H54 (cell line): ENCODE measurements at regions not wholly inside any gene's neighbourhood (a gene's known extent, or its start where the extent isn't known, plus 50 kb on each side); places are given as distances from the start of the nearest gene placed in this dataset.

Source experiments
- DNase-seq: peaks from one replicate; pipeline ENCODE4 v3.0.0; 2011; ENCODE audit warnings: low spot score, mixed read lengths; ENCODE audit not compliant: insufficient read length
- FAIRE-seq: peaks from 3 replicates; lab custom pipeline; 2011; peaks lifted over from hg19 to GRCh38; lab: Jason Lieb, UNC
- POLR2A ChIP-seq: IDR thresholded peaks from 2 replicates; pipeline ENCODE4 v1.6.1; 2011; ENCODE audit warnings: low read depth, mild to moderate bottlenecking, low read length

DNA sequence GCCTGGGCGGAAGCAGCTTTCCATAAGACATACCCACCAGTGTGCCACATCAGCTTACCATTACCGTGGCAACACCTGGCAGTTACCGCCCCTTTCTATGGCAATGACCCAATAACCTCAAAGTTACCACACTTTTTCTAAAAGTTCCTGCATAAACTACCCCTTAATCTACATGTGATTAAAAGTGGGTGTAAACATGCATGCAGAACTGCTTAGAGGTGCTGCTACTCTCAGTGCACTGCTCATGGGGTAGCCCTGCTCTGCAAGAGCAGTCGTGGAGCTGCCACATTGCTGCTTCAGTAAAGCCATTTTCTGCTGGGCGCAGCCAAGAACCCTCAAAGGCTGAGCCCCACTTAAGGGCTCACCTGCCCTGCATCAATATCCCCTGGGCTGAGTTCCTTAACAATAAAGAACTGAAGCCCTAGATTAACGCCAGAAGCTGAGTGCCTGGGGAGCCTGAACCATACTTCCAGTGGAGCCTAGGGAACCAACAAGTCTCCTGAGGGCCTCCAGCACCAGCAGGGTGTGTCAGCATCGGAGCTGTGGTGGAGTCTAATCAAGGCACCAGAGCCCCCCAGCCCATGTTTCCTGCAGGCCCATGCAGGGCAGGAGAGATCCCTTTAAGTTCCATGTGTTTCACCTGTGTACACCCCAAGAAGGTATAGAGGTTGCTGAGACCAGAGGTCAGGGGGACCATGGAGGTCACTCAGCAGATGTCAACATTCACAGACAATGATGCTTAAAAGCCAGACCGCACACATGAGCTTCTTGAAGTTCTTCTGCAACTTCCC, 1198.1 kb downstream of the UQCRFS1 start:
- TF ChIP-seq POLR2A, result no peak
- DNase-seq (no peak), FAIRE-seq (no peak)

DNA sequence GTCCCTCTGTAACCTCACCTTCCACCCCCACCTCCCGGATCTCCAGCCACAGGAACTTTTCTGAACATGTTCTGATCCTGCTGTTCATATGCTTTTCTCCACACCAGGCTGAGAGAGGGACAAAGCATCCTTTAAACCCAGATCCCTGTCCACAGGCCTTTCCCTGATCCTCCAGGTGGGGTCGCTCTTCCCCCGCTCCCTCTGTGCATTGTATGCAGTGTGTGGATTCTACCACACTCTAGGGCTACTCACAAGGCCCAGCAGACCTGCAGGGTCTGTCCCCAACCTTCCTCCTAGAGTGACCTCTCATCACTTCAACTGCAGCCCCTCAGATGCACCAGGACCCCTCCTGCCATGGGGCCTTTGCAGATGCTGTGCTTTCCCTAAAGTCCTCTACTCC, 1200.6 kb downstream of the UQCRFS1 start:
- TF ChIP-seq POLR2A, result no peak
- no peak for DNase-seq
- FAIRE-seq, result no peak

DNA sequence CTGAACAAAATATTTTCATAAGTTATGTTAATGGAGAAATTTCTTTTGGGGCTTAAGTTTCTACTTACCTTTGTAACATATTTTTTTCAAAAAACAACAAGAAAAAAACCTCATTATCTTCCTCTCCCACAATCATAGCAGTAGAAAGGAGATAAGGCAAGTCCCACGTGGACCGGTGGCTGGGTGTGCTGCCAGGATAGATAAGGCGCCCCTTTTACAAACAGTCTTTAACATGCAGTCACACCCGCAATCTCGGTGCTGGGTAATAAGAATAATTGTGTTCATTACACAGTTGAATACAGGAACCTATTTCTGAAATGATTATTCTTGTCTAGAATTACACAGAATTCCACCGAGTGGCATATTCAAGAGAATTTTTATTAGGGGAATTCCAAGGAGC, 1202.3 kb downstream of the UQCRFS1 start:
- DNase-seq (no peak), FAIRE-seq (no peak)
- TF ChIP-seq POLR2A, result no peak

DNA sequence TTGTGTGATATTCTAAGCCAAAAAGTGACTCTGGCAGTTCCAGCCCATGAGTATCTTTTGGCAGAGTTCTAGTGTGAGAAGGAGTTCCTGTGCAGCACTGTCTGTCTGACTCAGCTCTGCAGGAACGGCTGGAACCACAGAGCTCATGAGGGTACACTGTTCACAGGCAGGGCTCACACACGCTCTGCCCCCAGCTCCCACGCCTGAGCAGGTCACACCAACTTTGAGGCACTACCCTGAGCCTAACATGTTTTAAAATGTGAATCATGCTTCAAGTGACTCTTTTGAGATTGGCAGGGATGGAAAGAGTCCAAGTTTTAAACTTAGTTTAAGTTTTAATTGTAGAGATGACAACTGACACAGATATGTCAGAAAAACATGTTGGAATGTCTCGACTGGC, 1203.3 kb downstream of the UQCRFS1 start:
- no peak for TF ChIP-seq POLR2A
- DNase-seq (no peak), FAIRE-seq (no peak)

DNA sequence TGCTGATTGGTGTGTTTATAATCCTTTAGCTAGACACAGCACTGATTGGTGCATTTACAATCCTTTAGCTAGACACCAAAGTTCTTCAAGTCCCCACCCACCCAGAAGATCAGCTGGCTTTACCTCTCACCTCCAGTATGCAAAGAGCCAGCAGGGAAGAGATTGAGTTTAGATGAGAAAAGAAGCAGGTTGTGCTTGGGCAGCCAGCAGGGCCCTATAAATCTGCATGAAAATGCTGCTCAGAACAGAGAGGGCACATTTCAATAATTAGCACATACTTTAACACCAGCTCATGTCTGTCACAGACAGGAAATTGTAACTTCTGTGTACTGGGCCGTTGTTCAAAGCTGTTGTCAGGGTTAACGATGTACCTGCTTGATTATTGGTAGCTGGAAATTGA, 1204.3 kb downstream of the UQCRFS1 start:
- TF ChIP-seq POLR2A, result no peak
- no peak for DNase-seq
- FAIRE-seq, result no peak

DNA sequence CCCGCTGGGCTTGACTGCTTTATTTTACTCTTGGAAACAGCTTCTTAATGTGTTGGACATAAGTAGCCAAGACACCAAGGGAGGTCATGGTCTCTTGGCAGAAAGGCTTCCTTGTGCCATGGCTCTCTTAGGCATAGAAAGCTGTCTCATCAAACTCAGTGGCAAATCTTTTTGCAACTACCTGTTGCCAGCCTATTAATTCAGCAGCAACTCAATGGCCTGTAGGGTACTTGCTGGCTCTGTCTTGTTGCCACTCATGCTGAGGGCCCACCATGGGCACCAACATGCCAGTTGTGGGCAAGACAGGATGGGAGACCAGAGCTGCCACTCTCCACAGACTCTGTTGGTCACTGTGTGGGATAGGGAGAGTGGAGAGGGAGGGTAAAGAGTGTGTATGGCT, 1209.4 kb downstream of the UQCRFS1 start:
- DNase-seq, result no peak
- FAIRE-seq, result no peak
- no peak for TF ChIP-seq POLR2A

DNA sequence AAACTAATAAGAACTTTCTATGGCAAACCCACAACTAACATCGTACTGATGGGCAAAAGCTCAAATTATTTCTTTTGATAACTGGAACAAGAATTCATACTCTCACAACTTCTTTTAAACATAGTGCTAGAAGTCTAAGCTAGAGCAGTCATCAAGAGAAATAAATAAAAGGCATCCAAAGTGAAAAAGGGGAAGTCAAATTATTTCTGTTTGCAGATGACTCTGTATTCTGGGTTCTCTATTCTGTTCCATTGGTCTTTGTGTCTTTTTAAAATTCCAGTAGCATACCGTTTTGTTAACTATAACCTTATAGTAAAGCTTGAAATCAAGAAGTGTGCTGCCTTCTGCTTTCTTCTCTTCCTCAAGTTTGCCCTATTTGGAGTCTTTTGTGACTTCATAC, 1215.9 kb downstream of the UQCRFS1 start:
- no peak for TF ChIP-seq POLR2A
- no peak for FAIRE-seq
- no peak for DNase-seq

DNA sequence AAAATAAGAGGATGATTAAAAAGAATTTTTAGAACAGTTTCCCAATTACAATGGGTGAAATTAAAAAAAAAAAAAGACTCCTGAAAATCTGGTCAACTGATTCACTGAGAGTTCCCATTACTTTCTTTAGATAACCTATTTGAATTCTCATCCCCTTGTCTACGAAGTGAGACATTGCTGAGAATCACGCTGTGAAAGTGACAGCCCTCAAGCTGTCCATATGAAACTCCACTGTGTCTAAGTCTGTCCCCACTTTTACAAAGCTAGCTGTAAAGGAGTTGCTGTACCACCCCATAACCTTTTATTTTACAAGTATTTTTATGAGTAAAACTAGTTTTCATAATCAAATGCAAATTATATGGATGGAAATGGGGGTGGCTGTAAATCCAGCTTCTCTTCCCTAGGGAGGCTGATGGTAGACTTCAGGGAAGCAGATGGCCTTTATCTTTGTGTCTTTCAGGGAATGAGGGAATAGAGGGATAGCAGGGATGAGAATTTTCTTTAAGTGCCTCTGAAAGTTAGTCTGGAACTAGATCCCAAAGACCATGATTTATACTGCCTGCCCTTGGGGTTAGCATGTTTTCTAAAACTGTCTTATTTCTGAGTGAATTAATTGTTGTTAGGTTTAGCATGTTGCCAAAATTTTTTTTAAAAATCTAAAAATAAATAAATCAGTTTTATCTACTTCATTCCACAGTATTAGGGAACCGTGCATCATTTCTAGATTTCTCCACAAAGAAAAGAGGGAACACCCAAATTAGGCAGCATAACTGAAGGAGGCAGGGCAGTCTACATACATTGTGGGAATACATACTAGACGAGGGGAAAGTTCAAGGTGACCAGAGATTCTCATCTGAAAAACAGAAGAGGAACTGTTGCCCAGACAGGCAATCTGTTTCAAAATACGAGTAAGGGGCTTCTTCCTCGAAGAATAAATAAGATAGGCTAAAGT, 1219.1 kb downstream of the UQCRFS1 start:
- DNase-seq (no peak), FAIRE-seq (no peak)
- TF ChIP-seq POLR2A, result no peak

DNA sequence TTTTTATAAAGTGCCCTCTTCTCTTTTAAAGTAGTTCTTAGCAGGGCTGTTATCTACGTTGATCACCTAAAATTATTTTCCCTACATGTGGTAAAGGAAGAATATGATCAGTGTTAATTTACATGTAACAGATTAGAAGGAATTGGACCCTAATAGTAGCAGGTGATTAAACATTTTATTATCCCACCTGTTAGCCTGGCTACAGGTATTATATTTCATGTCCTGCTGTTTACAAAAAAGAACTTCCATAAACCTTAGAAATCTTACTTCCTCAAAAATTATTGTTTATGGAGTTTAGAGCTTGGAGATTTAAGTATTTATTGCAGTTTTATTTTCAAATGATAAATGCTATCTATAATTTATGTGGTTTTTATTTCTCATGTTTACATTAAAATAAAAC, 1226.7 kb downstream of the UQCRFS1 start:
- DNase-seq (no peak), FAIRE-seq (no peak)
- TF ChIP-seq POLR2A, result no peak

DNA sequence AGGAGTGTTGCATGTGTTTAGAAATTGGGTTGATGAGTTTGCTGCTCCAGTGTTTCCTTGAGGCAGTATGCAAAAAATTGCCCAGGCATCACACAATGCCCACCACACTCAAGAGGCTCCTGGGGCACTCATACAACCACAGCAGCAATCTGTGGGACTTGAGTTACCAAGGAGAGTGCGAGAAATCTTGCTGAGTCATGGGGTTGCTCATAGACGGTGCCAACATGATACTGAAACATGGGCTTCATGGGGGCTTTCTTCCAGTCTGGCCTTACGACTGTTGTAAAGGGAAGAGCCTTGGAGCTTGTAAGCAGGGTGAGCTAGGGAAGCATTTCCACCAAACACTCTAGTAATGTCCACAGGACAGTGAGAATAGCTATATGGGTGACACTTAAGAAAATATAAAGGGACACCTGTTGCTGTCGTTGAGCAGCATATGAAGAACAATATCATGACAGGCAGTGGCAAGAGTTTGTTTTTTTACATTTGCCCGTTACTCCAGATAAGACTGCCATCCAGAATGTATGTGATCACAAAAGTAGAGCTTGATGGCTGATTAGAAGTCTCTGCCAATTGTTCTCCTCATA, 1237.4 kb downstream of the UQCRFS1 start:
- DNase-seq (no peak), FAIRE-seq (no peak)
- no peak for TF ChIP-seq POLR2A

DNA sequence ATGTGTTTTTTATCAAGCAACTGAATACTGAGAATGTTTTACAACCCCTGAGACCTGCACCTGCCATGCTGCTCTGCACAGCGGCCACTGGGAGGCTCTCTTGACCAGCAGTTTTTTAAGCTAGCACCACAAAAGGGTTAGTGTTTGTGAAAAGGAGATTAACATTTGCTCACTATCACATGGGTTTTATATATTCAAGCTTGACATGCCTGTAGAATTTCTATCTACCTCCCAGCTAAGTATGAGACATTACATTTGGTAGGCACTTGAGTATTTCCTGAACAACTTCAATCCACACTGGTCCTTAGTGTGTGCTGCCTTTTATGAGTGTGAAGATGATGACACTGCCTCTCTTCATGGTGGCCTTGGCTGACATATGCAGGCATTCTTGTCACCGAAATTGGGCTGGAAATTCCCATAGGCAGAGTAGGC, 1238.9 kb downstream of the UQCRFS1 start:
- no peak for DNase-seq

DNA sequence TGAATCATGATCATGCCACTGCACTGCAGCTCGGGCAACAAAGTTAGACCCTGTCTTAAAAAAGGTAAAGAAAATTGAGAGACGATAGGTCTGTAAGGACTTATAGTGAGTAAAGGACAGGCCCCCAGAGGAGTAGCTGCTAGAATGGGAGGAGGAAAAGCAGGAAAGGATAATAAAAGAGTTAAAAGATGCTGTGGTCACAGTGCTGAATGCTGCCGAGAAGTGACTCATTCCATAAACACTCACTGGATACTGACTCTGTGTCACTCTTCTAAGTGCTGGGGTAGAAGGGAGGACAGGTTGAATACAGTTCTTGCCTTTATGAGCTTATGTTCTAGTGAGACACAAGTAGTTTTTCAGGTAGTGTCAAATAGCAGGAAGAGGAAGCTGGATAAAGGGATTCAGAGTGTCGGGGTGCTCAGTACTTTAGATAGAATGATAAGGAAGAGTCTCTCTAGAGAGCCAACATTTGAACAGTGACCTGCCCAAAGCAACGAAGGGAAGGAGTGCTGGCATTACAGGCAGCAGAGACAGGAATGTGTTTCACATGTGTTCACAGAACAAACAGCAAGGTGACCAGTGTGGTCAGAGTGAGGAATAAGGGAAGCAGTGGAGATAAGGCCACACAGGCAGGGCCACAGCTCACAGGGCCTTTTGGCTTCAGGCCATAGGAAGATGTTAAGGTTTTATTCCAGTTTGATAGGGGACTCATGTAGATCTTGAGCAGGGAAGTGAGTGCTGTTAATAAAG, 1240.5 kb downstream of the UQCRFS1 start:
- FAIRE-seq, result no peak
- no peak for TF ChIP-seq POLR2A
- peak; percentile 23 for DNase-seq

More for the DNA sequence above, 1238.9 kb downstream of the UQCRFS1 start:
- TF ChIP-seq POLR2A, result no peak
- FAIRE-seq, result no peak

DNA sequence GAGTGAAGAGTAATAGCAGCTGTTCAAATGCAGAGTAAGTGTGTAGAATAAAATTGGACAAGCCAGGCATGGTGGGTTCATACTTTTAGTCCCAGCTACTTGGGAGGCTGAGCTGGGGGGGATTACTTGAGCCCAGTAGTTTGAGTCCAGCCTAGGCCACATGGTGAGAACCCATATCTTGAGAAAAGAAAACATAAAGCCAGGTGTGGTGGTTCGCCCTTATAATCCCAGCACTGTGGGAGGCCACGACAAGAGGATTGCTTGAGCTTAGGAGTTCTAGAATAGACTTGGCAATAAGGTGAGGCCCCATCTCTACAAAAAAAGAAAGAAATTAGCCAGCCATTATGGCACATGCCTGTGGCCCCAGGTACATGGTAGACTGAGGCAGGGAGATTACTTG, 1241.1 kb downstream of the UQCRFS1 start:
- TF ChIP-seq POLR2A, result no peak
- DNase-seq (no peak), FAIRE-seq (no peak)
